GM12873 (cell line): ENCODE measurements at regions not wholly inside any gene's neighbourhood (a gene's known extent, or its start where the extent isn't known, plus 50 kb on each side); places are given as distances from the start of the nearest gene placed in this dataset.

ENCODE experiments used
- TF ChIP-seq, protein P1 (sequence below): IDR thresholded peaks from 2 replicates; pipeline ENCODE4 v1.5.1; 2012; ENCODE audit warnings: low read depth, mild to moderate bottlenecking, moderate library complexity, low read length, control low read depth; ENCODE audit not compliant: insufficient read depth; ENCODE audit errors: missing control alignments

- TF ChIP-seq, protein P1, sequence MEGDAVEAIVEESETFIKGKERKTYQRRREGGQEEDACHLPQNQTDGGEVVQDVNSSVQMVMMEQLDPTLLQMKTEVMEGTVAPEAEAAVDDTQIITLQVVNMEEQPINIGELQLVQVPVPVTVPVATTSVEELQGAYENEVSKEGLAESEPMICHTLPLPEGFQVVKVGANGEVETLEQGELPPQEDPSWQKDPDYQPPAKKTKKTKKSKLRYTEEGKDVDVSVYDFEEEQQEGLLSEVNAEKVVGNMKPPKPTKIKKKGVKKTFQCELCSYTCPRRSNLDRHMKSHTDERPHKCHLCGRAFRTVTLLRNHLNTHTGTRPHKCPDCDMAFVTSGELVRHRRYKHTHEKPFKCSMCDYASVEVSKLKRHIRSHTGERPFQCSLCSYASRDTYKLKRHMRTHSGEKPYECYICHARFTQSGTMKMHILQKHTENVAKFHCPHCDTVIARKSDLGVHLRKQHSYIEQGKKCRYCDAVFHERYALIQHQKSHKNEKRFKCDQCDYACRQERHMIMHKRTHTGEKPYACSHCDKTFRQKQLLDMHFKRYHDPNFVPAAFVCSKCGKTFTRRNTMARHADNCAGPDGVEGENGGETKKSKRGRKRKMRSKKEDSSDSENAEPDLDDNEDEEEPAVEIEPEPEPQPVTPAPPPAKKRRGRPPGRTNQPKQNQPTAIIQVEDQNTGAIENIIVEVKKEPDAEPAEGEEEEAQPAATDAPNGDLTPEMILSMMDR: no peak
Observed at GRCh38 chr1:109821831-109822745, 58.4 kb upstream of the EPS8L3 start.

DNA sequence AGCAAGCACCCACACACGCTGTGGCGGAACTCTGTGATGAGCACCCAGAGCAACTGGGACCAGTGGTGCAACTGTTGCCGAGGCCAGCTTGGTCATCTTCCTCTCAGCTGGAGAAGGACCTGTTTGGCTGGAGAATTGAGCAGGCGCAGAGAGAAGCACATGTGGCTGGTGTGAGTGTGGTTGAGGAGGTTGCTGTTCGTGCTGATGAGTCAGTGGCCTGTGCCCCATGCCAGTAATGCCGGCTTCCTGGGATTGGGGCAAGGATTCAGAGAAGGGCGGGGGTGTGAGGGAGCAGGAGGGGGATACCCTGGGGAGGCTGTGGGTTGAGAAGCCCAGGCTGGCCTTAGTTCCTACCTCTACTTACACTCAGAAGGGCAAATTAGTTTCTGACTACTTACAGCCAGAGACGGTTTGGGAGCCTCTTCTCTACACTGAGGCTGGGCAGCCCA is 57.5 kb upstream of the EPS8L3 start:
- TF ChIP-seq, protein P1: no peak

- TF ChIP-seq, protein P1: no peak
Observed at GRCh38 chr1:109819906-109820305, 56.2 kb upstream of the EPS8L3 start.

DNA sequence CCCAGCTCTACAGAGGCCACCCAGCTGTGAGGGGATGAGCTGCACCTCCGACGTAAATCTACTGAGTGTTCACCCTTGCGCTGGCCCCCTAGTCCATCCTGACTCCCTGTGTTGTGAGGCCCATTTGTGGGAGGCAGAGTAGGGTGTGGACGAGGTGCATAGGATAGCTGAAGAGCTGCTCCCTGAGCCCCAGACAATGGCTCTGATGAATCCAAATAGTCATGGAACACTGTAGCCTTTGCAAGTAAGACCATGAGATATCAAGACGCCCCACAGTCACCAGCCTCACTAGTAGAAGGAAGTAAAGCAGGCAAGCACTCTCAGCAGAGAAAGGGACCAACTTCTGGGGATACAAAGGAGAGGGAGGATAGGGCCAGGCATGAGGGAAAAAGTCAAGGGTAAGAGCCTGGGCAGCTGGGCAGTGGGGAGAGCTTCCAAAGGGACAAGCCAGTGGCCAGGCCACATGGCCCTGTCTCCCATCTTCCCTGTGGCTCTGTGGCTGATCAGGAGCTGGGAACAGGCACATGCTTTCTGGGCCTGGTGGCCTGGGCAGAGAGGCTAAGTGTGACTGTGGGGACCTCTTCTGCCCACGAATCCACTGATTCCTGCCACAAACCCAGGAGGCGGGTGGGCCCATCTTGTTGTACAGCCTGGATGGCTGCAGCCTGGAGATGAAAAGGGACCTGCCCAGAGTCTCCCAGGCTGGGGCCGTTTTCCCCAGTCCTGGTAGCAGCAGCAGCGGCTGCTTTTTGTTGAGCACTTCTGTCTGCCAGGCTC is 55.5 kb upstream of the EPS8L3 start:
- TF ChIP-seq, protein P1: no peak

- TF ChIP-seq, protein P1: no peak
Observed at GRCh38 chr1:109818271-109818987, 54.7 kb upstream of the EPS8L3 start.

- TF ChIP-seq, protein P1: no peak
Observed at GRCh38 chr1:109817881-109818270, 54.2 kb upstream of the EPS8L3 start.
